GM19238 (cell line): ENCODE measurements at regions not wholly inside any gene's neighbourhood (a gene's known extent, or its start where the extent isn't known, plus 50 kb on each side); places are given as distances from the start of the nearest gene placed in this dataset.

ENCODE experiments used
- DNase-seq: peaks from one replicate; pipeline ENCODE4 v3.0.0; 2011; ENCODE audit warnings: low spot score; ENCODE audit not compliant: insufficient read length

- no peak for DNase-seq
These were observed 255.5 kb downstream of the MAN2A1 start for GRCh38 chr5:109945097-109945678.

DNA sequence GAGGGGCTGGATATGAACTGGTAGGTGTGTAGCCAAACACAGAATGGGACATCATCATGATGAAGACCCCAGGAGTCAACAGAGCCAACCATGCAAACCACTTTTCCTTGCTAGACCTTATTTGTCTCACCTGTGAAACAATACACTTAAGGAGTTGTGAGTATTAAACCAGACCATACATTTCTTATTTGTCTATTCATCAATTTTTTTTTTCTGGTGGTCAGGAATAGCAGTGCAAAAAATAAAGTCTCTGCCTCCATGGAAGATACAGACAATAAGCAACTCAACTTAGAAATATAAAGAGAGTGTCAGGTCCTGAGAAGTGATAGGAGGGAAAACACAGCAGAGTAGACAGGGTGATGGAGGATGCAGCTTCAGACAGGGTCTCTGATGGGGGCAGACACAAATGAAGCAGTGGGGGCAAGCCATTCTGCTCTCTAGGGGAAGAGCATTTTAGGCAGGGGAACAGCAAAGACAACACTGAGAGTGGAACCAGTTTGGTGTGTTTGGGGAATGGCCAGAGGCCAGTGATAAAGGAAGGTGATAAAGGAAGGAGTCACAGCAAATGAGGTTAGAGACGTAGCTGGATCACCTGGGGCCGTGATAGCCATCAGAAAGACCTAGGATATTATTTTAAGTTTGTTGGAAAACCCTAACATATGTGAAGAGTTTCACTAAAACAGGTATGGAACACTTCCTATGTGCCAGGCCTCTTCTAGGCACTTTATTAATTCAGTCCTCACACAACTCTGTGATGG is 256.2 kb downstream of the MAN2A1 start:
- DNase-seq: no peak

- DNase-seq: no peak
These were observed 256.9 kb downstream of the MAN2A1 start for GRCh38 chr5:109946610-109947009.

DNA sequence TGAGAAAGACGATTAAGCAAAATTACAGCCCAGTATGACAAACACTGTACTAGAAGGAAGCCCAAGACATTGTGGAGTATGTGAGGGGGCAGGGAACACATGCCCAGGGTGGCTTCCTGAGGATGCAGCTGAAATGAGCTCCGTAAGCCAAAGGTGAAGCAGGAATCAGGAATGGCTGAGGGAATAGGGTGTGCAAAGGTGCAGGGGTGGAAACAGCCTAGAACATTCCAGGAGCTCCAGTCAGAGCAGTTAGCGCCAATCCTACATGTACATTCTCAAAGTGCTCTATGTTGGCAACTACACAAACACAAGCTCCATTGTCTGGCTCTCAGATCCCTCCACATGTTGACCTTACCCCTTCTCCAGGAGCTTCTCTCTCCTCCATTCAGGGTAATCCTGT is 257.9 kb downstream of the MAN2A1 start:
- DNase-seq: no peak

DNA sequence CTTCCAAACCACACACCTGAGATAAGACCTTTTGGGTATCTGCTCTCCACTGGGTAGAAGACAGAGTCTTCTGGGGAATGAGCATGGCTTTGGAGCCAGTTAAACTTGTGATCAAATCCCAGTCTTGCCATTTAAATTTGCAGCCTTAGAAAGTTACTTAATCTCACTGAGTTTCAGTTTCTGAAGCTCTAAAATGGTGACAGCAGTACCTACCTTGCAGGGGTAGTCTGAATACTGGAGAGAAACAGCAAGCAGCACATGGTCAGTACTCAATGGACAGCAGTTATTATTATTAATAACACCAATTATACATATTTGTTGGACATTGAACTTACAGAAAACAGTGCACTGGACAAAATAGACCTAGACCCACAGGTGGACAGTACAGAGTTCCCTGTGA is 260.9 kb downstream of the MAN2A1 start:
- no peak for DNase-seq

GRCh38 chr5:109951348-109951747 is 261.6 kb downstream of the MAN2A1 start:
- no peak for DNase-seq

DNA sequence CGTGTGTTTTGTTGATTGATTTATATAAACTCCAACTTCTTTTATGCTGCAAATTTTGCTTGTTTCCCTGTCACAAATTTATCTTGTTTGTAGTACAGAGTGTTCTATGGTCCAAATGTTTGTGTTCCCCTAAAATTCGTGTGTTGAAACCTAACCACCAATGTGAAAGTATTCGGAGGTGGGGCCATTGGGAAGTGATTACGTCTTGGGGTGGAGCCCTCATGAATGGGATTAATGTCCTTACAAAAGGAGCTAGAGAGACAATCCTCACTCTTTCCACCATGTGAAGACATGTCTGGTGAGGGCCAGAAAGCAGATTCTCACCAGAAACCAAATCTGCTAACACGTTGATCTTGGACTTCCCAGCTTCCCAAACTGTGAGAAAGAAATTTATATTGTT is 262.0 kb downstream of the MAN2A1 start:
- no peak for DNase-seq

DNA sequence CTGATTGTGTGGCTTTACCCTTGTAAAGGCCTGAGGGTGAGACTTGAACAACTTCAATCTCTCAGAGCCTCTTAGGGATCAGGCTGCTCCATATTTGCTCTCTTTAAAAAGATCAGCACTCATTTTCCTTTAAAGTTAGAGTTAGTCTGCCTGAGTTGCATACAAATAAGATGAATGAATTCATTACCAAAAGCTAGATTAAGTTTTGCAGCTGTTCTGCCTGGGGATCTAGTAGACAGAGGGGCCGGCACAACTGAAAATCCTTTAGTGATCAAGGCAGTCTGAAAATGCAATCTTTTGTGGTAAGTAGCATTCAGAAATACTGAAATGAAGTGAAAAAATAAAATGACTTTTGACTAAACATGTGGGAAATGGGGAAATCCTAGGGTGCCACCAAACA is 264.0 kb downstream of the MAN2A1 start:
- DNase-seq: no peak

- no peak for DNase-seq
These were observed 267.2 kb downstream of the MAN2A1 start for GRCh38 chr5:109956884-109957283.

DNA sequence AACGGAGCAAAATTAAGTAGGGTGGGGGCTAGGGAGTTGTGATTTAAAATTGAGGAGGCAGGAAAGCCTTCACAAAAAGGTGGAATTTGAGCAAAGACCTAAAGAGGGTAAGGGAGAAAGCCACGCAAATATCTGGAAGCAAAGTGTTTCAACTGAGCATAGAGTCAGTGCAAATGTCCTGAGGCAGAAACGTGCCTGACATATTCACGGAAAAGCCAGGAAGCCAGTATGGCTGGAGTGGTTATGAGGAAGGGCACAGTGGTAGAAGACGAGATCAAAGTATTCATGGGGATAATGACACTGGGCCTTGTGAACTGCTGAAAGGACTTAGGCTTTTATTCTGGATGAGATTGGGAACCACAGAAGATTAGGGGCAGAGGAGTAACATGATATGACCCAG is 268.4 kb downstream of the MAN2A1 start:
- DNase-seq: no peak

- DNase-seq: no peak
These were observed 269.9 kb downstream of the MAN2A1 start for GRCh38 chr5:109959652-109960051.

DNA sequence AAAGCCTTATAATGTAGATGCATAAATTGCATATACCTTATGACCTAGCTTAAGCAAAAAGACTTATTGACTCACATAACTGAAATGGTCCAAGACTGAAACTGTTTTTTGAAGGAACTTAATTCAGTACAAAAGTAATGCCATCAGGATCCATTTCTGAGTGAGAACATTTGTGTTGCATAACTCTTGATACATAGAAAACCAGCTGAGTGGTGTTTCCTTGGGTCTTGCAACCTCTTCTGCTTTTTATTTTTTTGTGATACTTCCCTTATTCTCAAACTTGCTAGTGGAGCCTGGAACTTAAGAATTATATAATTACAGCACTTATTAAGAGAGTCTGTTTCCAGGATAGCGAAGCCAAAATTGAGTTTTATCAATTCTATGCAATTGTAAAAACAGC is 272.0 kb downstream of the MAN2A1 start:
- no peak for DNase-seq

DNA sequence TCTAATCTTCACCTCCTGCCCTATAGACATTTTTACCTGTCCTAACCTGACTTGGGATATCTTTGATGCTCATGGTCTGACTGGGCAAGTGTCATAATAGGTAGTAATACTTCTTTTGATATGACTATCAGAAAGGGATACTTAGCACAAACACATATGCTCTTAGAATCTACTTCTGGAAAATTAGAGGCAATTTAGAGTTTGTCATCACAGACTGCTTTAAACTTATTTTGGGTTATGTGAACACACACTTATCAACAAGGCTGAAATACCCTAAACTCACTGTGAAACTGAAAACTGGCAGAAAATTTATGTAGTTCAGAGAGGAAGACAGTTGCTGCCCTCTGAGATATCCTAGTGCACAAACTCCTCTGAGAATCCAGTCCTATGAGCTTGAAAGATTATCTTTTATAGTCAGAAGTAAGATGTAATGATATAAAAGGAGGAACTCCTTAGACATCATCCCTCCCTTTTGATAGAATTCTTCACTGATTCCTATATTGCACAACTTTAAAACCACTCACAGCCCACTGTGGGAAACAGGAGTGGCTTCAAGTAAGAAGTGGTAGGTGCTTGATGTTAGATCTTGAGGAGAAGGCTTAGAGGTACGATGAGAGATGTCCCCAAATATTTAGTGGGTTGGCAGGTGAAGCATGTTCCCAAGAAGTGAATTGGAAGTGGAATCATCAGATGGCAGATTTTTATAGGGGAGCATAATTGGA is 273.3 kb downstream of the MAN2A1 start:
- no peak for DNase-seq

DNA sequence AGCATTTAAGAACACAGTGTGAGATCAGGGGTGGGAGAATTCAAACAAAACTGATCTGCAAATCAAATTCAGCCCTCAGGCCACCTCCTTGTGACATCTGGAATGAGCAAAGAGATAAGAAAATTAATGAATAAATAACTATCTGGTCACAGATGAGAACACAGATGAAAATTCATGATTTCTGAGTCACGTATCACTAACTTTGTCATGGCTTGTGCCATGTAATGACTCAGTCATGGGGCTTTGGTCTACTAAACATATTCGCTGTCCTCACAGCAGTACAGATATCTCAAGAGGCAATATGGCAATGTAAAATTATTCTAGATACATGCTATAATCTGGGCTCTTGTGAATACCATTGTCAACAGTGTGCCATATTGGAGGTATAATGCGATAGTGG is 274.4 kb downstream of the MAN2A1 start:
- no peak for DNase-seq

DNA sequence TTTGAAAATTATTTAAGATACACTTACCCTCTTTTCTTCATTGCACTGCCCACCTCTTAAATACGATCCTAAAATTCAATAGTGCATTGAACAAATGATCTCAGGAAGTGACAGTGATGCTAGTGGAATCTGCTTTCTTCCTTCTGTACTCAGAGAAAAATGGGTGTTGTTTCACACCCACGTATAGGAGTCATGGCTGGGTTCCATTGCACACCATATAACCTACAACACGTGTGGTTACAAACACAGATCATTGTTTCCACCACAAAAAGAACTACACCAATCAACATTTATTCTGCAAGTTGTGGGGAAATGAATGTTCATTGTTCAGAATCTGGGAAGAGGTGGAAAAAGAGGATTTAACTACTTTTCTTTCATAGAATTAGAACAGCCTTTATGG is 275.9 kb downstream of the MAN2A1 start:
- DNase-seq: no peak

DNA sequence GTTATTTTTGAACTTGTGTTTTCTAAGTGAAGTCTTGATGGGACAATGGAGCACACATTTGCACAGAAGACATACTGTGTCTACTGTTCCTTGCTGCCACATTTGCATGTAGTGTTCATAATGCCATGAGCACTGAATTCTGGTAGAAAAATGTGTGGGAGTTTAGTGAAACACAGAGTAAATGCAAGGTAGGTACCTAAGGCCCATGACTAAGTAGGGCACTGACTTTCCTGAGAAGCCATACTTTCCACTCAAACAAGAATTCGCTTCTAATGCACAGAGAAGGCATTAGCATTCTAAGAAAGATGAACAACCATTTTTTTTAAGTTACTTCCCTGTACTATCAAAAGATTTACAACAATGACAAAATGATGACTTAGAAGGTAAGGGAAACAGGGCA is 282.2 kb downstream of the MAN2A1 start:
- DNase-seq: no peak

DNA sequence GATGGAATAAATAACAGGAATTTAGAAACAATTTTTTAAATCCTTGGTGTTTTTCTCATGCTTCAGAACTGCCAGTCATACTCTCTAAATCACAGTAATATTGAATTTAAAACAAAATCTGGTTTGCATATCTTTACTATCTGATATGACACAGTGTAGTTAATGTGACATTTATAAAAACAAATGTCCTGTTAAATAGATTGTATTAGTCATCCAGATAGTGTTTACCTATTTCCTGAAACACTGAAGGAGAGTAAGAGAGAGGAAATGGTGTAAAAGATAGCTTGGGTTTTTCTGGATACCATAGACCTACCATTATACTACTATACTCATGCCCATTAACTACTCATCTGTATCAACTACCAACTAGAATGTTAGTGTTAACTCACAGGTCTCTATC is 292.3 kb downstream of the MAN2A1 start:
- DNase-seq: no peak

GRCh38 chr5:109982966-109983534 is 293.3 kb downstream of the MAN2A1 start:
- DNase-seq: no peak

GRCh38 chr5:109986726-109987125 is 297.0 kb downstream of the MAN2A1 start:
- no peak for DNase-seq

GRCh38 chr5:109987355-109987754 is 297.6 kb downstream of the MAN2A1 start:
- DNase-seq: no peak

DNA sequence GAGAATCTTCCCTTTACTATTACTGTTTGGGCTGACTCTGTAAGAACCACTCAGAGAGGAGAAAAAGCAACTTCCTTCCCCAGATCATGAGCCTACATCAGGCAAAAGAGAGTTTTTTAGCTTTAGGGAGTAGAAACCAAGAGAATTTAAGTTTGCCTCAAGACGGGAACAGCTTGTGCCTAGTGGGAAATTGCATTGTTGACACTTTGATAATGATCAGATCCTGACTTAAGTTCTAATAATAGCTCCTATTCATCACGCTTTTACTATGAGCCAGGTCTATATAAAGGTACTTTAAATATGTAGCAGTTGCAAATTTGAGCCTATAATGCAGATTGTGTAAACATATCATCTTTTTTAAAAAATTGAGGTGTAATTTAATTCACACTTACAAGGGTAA is 298.2 kb downstream of the MAN2A1 start:
- no peak for DNase-seq

DNA sequence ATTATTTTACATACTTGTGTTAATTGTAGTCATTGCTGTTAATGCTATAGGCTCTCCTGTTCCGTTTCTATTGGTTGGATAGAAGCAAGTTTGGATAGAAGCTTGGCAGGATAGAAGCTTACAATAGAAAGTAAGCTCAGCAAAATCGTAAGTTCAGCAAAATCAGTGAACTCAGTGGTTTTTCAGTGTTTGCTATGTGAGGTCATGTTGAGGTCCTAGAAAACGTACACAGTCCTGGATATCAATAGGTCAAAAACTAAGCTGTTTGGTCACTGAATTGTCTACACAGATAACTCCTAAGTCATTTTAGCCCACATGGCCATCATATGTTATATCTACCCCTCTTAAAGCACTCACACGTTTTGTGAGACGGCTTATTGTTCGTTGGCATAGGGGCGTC is 299.4 kb downstream of the MAN2A1 start:
- no peak for DNase-seq
